Daoy (cell line): ENCODE measurements at regions not wholly inside any gene's neighbourhood (a gene's known extent, or its start where the extent isn't known, plus 50 kb on each side); places are given as distances from the start of the nearest gene placed in this dataset.
"Not testable (repeated sequence)": the region's sequence is repeated elsewhere in the genome, so short reads cannot be mapped to it uniquely, and the experiment has no call there.

Source experiments
- DNase-seq: peaks from one replicate; pipeline ENCODE4 v3.0.0-alpha.2; 2015; ENCODE audit warnings: low read depth

GRCh38 chr13:58989556-58989955, 1174.2 kb downstream of the DIAPH3 start:
- no peak for DNase-seq

GRCh38 chr13:58991826-58992477, 1171.8 kb downstream of the DIAPH3 start:
- DNase-seq: no peak

GRCh38 chr13:58992478-58993042, 1171.2 kb downstream of the DIAPH3 start:
- no peak for DNase-seq

- no peak for DNase-seq
Measured at GRCh38 chr13:58994077-58994476, 1169.7 kb downstream of the DIAPH3 start.

GRCh38 chr13:58994777-58995176, 1169.0 kb downstream of the DIAPH3 start:
- no peak for DNase-seq

- DNase-seq: no peak
Measured at GRCh38 chr13:58998716-58999115, 1165.0 kb downstream of the DIAPH3 start.

GRCh38 chr13:58999851-59000250, 1163.9 kb downstream of the DIAPH3 start:
- no peak for DNase-seq

GRCh38 chr13:59000770-59001169, 1163.0 kb downstream of the DIAPH3 start:
- DNase-seq: no peak

GRCh38 chr13:59012731-59013130, 1151.0 kb downstream of the DIAPH3 start:
- no peak for DNase-seq

GRCh38 chr13:59016250-59016649, 1147.5 kb downstream of the DIAPH3 start:
- DNase-seq: no peak

GRCh38 chr13:59024434-59024833, 1139.3 kb downstream of the DIAPH3 start:
- no peak for DNase-seq

- no peak for DNase-seq
Measured at GRCh38 chr13:59034198-59034597, 1129.5 kb downstream of the DIAPH3 start.

- DNase-seq: no peak
Measured at GRCh38 chr13:59038824-59039223, 1124.9 kb downstream of the DIAPH3 start.

GRCh38 chr13:59043016-59043415, 1120.7 kb downstream of the DIAPH3 start:
- DNase-seq: no peak

GRCh38 chr13:59047546-59047945, 1116.2 kb downstream of the DIAPH3 start:
- DNase-seq: no peak

- DNase-seq: no peak
Measured at GRCh38 chr13:59061621-59062020, 1102.1 kb downstream of the DIAPH3 start.

GRCh38 chr13:59064042-59064441, 1099.7 kb downstream of the DIAPH3 start:
- DNase-seq: no peak

- DNase-seq: not testable (repeated sequence)
Measured at GRCh38 chr13:59076386-59076785, 1087.3 kb downstream of the DIAPH3 start.

- no peak for DNase-seq
Measured at GRCh38 chr13:59086147-59086546, 1077.6 kb downstream of the DIAPH3 start.

GRCh38 chr13:59088716-59089115, 1075.0 kb downstream of the DIAPH3 start:
- no peak for DNase-seq

GRCh38 chr13:59094181-59094580, 1069.5 kb downstream of the DIAPH3 start:
- no peak for DNase-seq

- no peak for DNase-seq
Measured at GRCh38 chr13:59099182-59099974, 1064.3 kb downstream of the DIAPH3 start.
